ENCODE measurements at regions not wholly inside any gene's neighbourhood (a gene's known extent, or its start where the extent isn't known, plus 50 kb on each side); places are given as distances from the start of the nearest gene placed in this dataset.

DNA sequence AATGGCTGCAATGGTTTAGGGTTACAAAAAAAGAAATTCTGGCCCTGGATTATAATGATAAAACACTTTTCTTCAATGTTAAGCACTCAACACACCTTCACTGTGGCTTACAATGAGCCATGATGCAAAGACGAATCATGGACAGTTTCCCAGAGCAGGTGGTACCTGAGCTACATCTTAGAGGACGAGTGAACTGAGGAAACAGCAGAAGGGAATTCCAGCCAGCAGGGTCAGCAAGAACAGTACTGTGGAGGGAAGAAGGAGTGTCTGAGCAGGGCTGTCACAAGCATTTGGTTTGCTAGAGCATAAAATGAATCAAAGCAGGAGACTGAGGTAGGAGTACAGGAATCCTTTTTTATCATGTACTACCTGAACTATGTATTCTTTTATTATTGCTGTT, 332.8 kb upstream of the C11orf87 start:
- Histone ChIP-seq H3K27ac (ENCODE audit: low read depth, low read length, poor library complexity, severe bottlenecking) (no peak overlapping the region), H3K36me3 (ENCODE audit: insufficient read depth, low read length, poor library complexity, severe bottlenecking) (no peaks in the 10 kb centered on the region), H3K4me3 (ENCODE audit: low read depth, low read length, poor library complexity, severe bottlenecking) (no peak overlapping the region), H3K4me1 (ENCODE audit: insufficient read depth, low read length, poor library complexity, severe bottlenecking) (no peaks in the 10 kb centered on the region), H3K9me3 (ENCODE audit: low read depth, low read length, poor library complexity, severe bottlenecking) (no peaks in the 10 kb centered on the region), H3K27me3 (replicated peaks; ENCODE audit: insufficient read depth, low read depth, low read length, poor library complexity) (no peaks in the 10 kb centered on the region)
- intact Hi-C loops (cut with micrococcal nuclease; ENCODE audit: unreplicated experiment): no loop called here
- DNase-seq (ENCODE audit: low spot score): no peak
- no TSS peak for BruUV-seq (replicated peaks)
- CTCF ChIA-PET: no interaction called here
- TF ChIP-seq, protein P1, sequence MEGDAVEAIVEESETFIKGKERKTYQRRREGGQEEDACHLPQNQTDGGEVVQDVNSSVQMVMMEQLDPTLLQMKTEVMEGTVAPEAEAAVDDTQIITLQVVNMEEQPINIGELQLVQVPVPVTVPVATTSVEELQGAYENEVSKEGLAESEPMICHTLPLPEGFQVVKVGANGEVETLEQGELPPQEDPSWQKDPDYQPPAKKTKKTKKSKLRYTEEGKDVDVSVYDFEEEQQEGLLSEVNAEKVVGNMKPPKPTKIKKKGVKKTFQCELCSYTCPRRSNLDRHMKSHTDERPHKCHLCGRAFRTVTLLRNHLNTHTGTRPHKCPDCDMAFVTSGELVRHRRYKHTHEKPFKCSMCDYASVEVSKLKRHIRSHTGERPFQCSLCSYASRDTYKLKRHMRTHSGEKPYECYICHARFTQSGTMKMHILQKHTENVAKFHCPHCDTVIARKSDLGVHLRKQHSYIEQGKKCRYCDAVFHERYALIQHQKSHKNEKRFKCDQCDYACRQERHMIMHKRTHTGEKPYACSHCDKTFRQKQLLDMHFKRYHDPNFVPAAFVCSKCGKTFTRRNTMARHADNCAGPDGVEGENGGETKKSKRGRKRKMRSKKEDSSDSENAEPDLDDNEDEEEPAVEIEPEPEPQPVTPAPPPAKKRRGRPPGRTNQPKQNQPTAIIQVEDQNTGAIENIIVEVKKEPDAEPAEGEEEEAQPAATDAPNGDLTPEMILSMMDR (conservative IDR thresholded peaks at IDR 0.05; ENCODE audit: low read depth, low read length): no peak
- no peak for TF ChIP-seq EZH2 (IDR thresholded peaks at IDR 0.05; ENCODE audit: borderline replicate concordance, low read depth, low read length, poor library complexity, severe bottlenecking)
- POLR2A ChIA-PET (ENCODE audit: low non-redundant PET): no interaction called here

DNA sequence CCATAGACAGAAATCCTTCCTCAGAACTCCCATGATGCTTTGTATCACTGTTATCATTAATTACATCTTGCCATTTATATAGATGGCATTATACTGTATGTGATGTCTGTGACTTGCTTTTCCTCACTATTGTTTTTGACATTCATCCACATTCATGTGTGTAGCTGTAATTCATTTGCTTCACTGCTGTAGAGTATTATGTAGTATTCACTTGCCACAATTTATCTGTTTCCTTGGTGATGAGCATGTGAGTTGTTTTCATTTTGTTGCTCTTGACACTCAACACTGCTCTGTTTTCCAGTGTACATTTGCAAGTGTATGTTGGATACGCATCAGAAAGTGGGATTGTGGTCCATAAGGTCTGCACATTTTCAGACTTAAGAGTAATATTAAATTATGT, 328.6 kb upstream of the C11orf87 start:
- Histone ChIP-seq H3K4me3 (ENCODE audit: low read depth, low read length, poor library complexity, severe bottlenecking) (no peak overlapping the region), H3K9me3 (ENCODE audit: low read depth, low read length, poor library complexity, severe bottlenecking) (no peaks in the 10 kb centered on the region), H3K4me1 (ENCODE audit: insufficient read depth, low read length, poor library complexity, severe bottlenecking) (no peaks in the 10 kb centered on the region), H3K27me3 (replicated peaks; ENCODE audit: insufficient read depth, low read depth, low read length, poor library complexity) (no peaks in the 10 kb centered on the region), H3K27ac (ENCODE audit: low read depth, low read length, poor library complexity, severe bottlenecking) (no peak overlapping the region), H3K36me3 (ENCODE audit: insufficient read depth, low read length, poor library complexity, severe bottlenecking) (no peaks in the 10 kb centered on the region)
- POLR2A ChIA-PET (ENCODE audit: low non-redundant PET): no interaction called here
- TF ChIP-seq, protein P1 (conservative IDR thresholded peaks at IDR 0.05; ENCODE audit: low read depth, low read length): no peak
- TF ChIP-seq EZH2 (IDR thresholded peaks at IDR 0.05; ENCODE audit: borderline replicate concordance, low read depth, low read length, poor library complexity, severe bottlenecking): no peak
- intact Hi-C loops (cut with micrococcal nuclease; ENCODE audit: unreplicated experiment): no loop called here
- no peak for DNase-seq (ENCODE audit: low spot score)
- CTCF ChIA-PET: no interaction called here
- no TSS peak for BruUV-seq (replicated peaks)

DNA sequence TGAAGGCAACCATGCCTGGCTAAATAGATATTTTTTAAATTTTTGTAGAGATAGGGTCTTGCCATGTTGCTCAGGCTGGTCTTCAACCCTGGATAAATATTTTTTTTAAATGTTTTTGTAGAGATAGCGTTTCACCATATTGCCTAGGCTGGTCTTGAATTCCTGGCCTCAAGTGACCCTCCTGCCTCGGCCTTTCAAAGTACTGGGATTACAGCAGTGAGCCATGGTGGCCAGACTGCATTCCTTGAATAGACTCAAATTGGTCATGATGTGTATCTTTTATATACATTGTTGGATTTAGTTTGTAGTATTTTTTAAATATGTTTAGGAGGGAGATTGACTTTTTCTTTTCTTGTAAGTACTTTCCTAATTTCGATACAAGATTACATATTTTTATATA, 325.7 kb upstream of the C11orf87 start:
- intact Hi-C loops (cut with micrococcal nuclease; ENCODE audit: unreplicated experiment): no loop called here
- ChIA-PET POLR2A (ENCODE audit: low non-redundant PET) (no interaction called here), CTCF (no interaction called here)
- Histone ChIP-seq H3K36me3 (ENCODE audit: insufficient read depth, low read length, poor library complexity, severe bottlenecking) (no peaks in the 10 kb centered on the region), H3K27me3 (replicated peaks; ENCODE audit: insufficient read depth, low read depth, low read length, poor library complexity) (no peaks in the 10 kb centered on the region), H3K4me1 (ENCODE audit: insufficient read depth, low read length, poor library complexity, severe bottlenecking) (no peaks in the 10 kb centered on the region), H3K27ac (ENCODE audit: low read depth, low read length, poor library complexity, severe bottlenecking) (no peak overlapping the region), H3K4me3 (ENCODE audit: low read depth, low read length, poor library complexity, severe bottlenecking) (no peak overlapping the region), H3K9me3 (ENCODE audit: low read depth, low read length, poor library complexity, severe bottlenecking) (no peaks in the 10 kb centered on the region)
- no peak for DNase-seq (ENCODE audit: low spot score)
- BruUV-seq (replicated peaks): no TSS peak
- TF ChIP-seq EZH2 (IDR thresholded peaks at IDR 0.05; ENCODE audit: borderline replicate concordance, low read depth, low read length, poor library complexity, severe bottlenecking): no peak
- TF ChIP-seq, protein P1 (conservative IDR thresholded peaks at IDR 0.05; ENCODE audit: low read depth, low read length): no peak

Measured in A673 (cell line).